A673 (cell line): ENCODE measurements at regions not wholly inside any gene's neighbourhood (a gene's known extent, or its start where the extent isn't known, plus 50 kb on each side); places are given as distances from the start of the nearest gene placed in this dataset.

Experiments used
- BruUV-seq: library from RNA; stranded (reverse); fragments of 400-500 nt; replicated peaks from 2 replicates; lab custom pipeline; 2021; lab: Mats Ljungman, UMichigan
- CTCF ChIA-PET: fragments of 300-600 bp; sonication (Branson Sonifier 250); formaldehyde crosslinking; loops from one replicate; lab custom pipeline; 2022; ENCODE audit warnings: antibody characterized with exemption; lab: Charles Lee
- POLR2A ChIA-PET: fragments of 300-600 bp; sonication (Branson Sonifier 250); formaldehyde crosslinking; loops from one replicate; lab custom pipeline; 2022; ENCODE audit warnings: antibody characterized with exemption; ENCODE audit not compliant: low non-redundant PET; lab: Charles Lee
- DNase-seq: peaks from one replicate; pipeline ENCODE4 v3.0.0-alpha.2; 2015; ENCODE audit warnings: low spot score
- H3K27ac ChIP-seq: fragments of 200-600 bp; sonication (generic); 2 replicates; pipeline ENCODE4 v1.5.1; 2016; ENCODE audit warnings: mixed run types, low read depth, mild to moderate bottlenecking, mixed read lengths, antibody characterized with exemption, low read length; ENCODE audit not compliant: poor library complexity, severe bottlenecking
- H3K27me3 ChIP-seq: fragments of 200-600 bp; sonication (generic); replicated peaks from 2 replicates; pipeline ENCODE4 v1.6.1; 2017; ENCODE audit warnings: mixed run types, low read depth, mild to moderate bottlenecking, mixed read lengths, antibody characterized with exemption, low read length; ENCODE audit not compliant: insufficient read depth, poor library complexity
- H3K36me3 ChIP-seq: fragments of 200-600 bp; sonication (generic); 2 replicates; pipeline ENCODE4 v1.6.1; 2016; ENCODE audit warnings: mixed run types, mild to moderate bottlenecking, mixed read lengths, antibody characterized with exemption, low read length; ENCODE audit not compliant: insufficient read depth, poor library complexity, severe bottlenecking
- H3K4me1 ChIP-seq: fragments of 200-600 bp; sonication (generic); 2 replicates; pipeline ENCODE4 v1.6.1; 2017; ENCODE audit warnings: mixed run types, mild to moderate bottlenecking, mixed read lengths, antibody characterized with exemption, low read length; ENCODE audit not compliant: insufficient read depth, poor library complexity, severe bottlenecking
- H3K4me3 ChIP-seq: fragments of 200-600 bp; sonication (generic); 2 replicates; pipeline ENCODE4 v1.5.1; 2016; ENCODE audit warnings: low read depth, mixed run types, mild to moderate bottlenecking, mixed read lengths, low read length; ENCODE audit not compliant: poor library complexity, severe bottlenecking
- H3K9me3 ChIP-seq: fragments of 200-600 bp; sonication (generic); 2 replicates; pipeline ENCODE4 v1.6.1; 2016; ENCODE audit warnings: mixed run types, low read depth, mild to moderate bottlenecking, mixed read lengths, antibody characterized with exemption, low read length; ENCODE audit not compliant: poor library complexity, severe bottlenecking
- EZH2 ChIP-seq: fragments of 200-600 bp; sonication (generic); IDR thresholded peaks from 2 replicates; pipeline ENCODE4 v1.6.1; 2017; ENCODE audit warnings: borderline replicate concordance, low read depth, mild to moderate bottlenecking, mixed read lengths, antibody characterized with exemption, low read length; ENCODE audit not compliant: poor library complexity, severe bottlenecking
- intact Hi-C: fragments of 100-400 bp; cut with micrococcal nuclease; formaldehyde crosslinking; loops from one replicate; pipeline ENCODE4 v1.10.0; 2022; ENCODE audit not compliant: unreplicated experiment
- TF ChIP-seq, protein P1 (sequence below): fragments of 300-800, 200-600 bp; sonication (generic); conservative IDR thresholded peaks from 2 replicates; pipeline ENCODE4 v1.5.1; 2017; ENCODE audit warnings: low read depth, mild to moderate bottlenecking, antibody characterized with exemption, low read length, moderate library complexity, mixed read lengths

- no peak overlapping the region for H3K4me3 ChIP-seq
- no peak overlapping the region for H3K27ac ChIP-seq
- H3K4me1 ChIP-seq: no peaks in the 10 kb centered on the region
- TF ChIP-seq, protein P1, sequence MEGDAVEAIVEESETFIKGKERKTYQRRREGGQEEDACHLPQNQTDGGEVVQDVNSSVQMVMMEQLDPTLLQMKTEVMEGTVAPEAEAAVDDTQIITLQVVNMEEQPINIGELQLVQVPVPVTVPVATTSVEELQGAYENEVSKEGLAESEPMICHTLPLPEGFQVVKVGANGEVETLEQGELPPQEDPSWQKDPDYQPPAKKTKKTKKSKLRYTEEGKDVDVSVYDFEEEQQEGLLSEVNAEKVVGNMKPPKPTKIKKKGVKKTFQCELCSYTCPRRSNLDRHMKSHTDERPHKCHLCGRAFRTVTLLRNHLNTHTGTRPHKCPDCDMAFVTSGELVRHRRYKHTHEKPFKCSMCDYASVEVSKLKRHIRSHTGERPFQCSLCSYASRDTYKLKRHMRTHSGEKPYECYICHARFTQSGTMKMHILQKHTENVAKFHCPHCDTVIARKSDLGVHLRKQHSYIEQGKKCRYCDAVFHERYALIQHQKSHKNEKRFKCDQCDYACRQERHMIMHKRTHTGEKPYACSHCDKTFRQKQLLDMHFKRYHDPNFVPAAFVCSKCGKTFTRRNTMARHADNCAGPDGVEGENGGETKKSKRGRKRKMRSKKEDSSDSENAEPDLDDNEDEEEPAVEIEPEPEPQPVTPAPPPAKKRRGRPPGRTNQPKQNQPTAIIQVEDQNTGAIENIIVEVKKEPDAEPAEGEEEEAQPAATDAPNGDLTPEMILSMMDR: no peak
- TF ChIP-seq EZH2: no peak
- ChIA-PET POLR2A (no interaction called here), CTCF (no interaction called here)
- DNase-seq: no peak
- H3K36me3 ChIP-seq: no peaks in the 10 kb centered on the region
- no TSS peak for BruUV-seq
- intact Hi-C loops: no loop called here
- H3K27me3 ChIP-seq: no peaks in the 10 kb centered on the region
- H3K9me3 ChIP-seq: no peaks in the 10 kb centered on the region
Observed at GRCh38 chr4:184955116-184955515, 63.2 kb upstream of the HELT start.

GRCh38 chr4:184955636-184956035 is 62.7 kb upstream of the HELT start:
- no peak for DNase-seq
- Histone ChIP-seq H3K4me3 (no peak overlapping the region), H3K4me1 (no peaks in the 10 kb centered on the region), H3K36me3 (no peaks in the 10 kb centered on the region), H3K27ac (no peak overlapping the region), H3K27me3 (no peaks in the 10 kb centered on the region), H3K9me3 (no peaks in the 10 kb centered on the region)
- POLR2A ChIA-PET: no interaction called here
- no TSS peak for BruUV-seq
- intact Hi-C loops: no loop called here
- TF ChIP-seq EZH2: no peak
- TF ChIP-seq, protein P1: no peak
- CTCF ChIA-PET: no interaction called here

- CTCF ChIA-PET: no interaction called here
- Histone ChIP-seq H3K27me3 (no peaks in the 10 kb centered on the region), H3K9me3 (no peaks in the 10 kb centered on the region), H3K27ac (no peak overlapping the region), H3K4me3 (no peak overlapping the region), H3K36me3 (no peaks in the 10 kb centered on the region), H3K4me1 (no peaks in the 10 kb centered on the region)
- TF ChIP-seq EZH2: no peak
- TF ChIP-seq, protein P1: no peak
- POLR2A ChIA-PET: no interaction called here
- DNase-seq: no peak
- intact Hi-C loops: no loop called here
- BruUV-seq: no TSS peak
Observed at GRCh38 chr4:184957446-184958115, 60.7 kb upstream of the HELT start.
